Sigmoid colon (tissue), 4 donors: ENCODE measurements at regions not wholly inside any gene's neighbourhood (a gene's known extent, or its start where the extent isn't known, plus 50 kb on each side); places are given as distances from the start of the nearest gene placed in this dataset.

Source experiments
- EP300 ChIP-seq, 4 donors: sonication (generic); formaldehyde crosslinking; IDR thresholded peaks; one replicate each; pipeline ENCODE4 v1.6.1; 2017; ENCODE audit warnings: antibody characterized with exemption in 4 of 4
- POLR2A ChIP-seq, 2 donors: fragments of 450-650 bp; IDR thresholded peaks; one replicate each; pipeline ENCODE4 v1.6.1; 2016; ENCODE audit warnings: antibody characterized with exemption in 2 of 2, mild to moderate bottlenecking in 2 of 2, moderate library complexity in 2 of 2
- POLR2AphosphoS5 ChIP-seq, 4 donors: sonication (generic); formaldehyde crosslinking; IDR thresholded peaks; one replicate each; pipeline ENCODE4 v1.6.1; 2017; ENCODE audit warnings: antibody characterized with exemption in 4 of 4
- TF ChIP-seq, protein P1 (sequence below), 4 experiments: fragments of 450-650 bp in 3 of 4; fragments of 200-600 bp in 1 of 4; IDR thresholded peaks; one replicate each; pipeline ENCODE4 v1.5.1; 2016 to 2019; ENCODE audit warnings: antibody characterized with exemption in 4 of 4, mild to moderate bottlenecking in 3 of 4, moderate library complexity in 2 of 4

DNA sequence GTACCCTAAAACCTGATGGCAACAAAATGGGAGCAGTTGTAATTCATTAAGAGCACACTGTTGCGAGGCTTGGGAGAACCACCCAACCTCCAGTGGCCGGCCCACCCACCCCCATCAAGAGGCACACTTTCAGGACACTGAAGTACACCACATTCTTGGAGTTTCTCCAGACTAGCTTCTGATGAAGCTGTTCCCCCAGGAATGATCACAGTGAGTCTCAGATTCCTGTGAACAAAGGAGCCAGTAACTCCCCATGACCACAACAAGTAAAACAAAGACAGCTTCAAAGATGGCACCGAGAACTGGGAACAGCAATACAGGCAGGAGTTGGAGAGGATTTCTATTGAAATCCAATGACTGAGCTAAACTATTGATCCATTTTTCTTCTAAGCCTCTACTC is 126.0 kb downstream of the ST8SIA2 start:
- TF ChIP-seq POLR2A (IDR thresholded peaks at IDR 0.05) (no peak), EP300 (IDR thresholded peaks at IDR 0.05) (no peak), POLR2AphosphoS5 (IDR thresholded peaks at IDR 0.05) (no peak)
- TF ChIP-seq, protein P1, sequence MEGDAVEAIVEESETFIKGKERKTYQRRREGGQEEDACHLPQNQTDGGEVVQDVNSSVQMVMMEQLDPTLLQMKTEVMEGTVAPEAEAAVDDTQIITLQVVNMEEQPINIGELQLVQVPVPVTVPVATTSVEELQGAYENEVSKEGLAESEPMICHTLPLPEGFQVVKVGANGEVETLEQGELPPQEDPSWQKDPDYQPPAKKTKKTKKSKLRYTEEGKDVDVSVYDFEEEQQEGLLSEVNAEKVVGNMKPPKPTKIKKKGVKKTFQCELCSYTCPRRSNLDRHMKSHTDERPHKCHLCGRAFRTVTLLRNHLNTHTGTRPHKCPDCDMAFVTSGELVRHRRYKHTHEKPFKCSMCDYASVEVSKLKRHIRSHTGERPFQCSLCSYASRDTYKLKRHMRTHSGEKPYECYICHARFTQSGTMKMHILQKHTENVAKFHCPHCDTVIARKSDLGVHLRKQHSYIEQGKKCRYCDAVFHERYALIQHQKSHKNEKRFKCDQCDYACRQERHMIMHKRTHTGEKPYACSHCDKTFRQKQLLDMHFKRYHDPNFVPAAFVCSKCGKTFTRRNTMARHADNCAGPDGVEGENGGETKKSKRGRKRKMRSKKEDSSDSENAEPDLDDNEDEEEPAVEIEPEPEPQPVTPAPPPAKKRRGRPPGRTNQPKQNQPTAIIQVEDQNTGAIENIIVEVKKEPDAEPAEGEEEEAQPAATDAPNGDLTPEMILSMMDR (IDR thresholded peaks at IDR 0.05) = no peak
